22Rv1 (cell line): ENCODE measurements at regions not wholly inside any gene's neighbourhood (a gene's known extent, or its start where the extent isn't known, plus 50 kb on each side); places are given as distances from the start of the nearest gene placed in this dataset.

Experiments used
- CTCF ChIP-seq: fragments of 450-650 bp; IDR thresholded peaks from 2 replicates; pipeline ENCODE4 v1.5.1; 2017; ENCODE audit warnings: mild to moderate bottlenecking
- ZFX ChIP-seq: fragments of 450-650 bp; IDR thresholded peaks from 2 replicates; pipeline ENCODE4 v1.6.1; 2017; ENCODE audit warnings: antibody characterized with exemption, borderline replicate concordance

GRCh38 chr21:43308101-43308814, 118.7 kb downstream of the SIK1 start:
- no peak for TF ChIP-seq CTCF
- no peak for TF ChIP-seq ZFX
